ENCODE measurements at regions not wholly inside any gene's neighbourhood (a gene's known extent, or its start where the extent isn't known, plus 50 kb on each side); places are given as distances from the start of the nearest gene placed in this dataset.

- TF ChIP-seq SPI1 (IDR thresholded peaks at IDR 0.05; ENCODE audit: borderline replicate concordance, low read depth) (no peak), CTCF (IDR thresholded peaks at IDR 0.05; ENCODE audit: insufficient read depth, low read length) (no peak)
- DNase-seq (ENCODE audit: low read depth in 1 of 2, low spot score in 1 of 2): no peak
- no peaks in the 10 kb centered on the region for H3K27me3 ChIP-seq (ENCODE audit: insufficient read depth, poor library complexity, severe bottlenecking)
- no peak overlapping the region for H3K4me3 ChIP-seq (replicated peaks; ENCODE audit: insufficient read depth, low read length)
- no peak overlapping the region for H3K27ac ChIP-seq (replicated peaks)
Observed at GRCh38 chr19:31104451-31104850, 244.8 kb downstream of the TSHZ3 start.

GRCh38 chr19:31103228-31103627, 246.0 kb downstream of the TSHZ3 start:
- DNase-seq (ENCODE audit: low read depth in 1 of 2, low spot score in 1 of 2): no peak
- Histone ChIP-seq H3K27ac (replicated peaks) (no peak overlapping the region), H3K27me3 (ENCODE audit: insufficient read depth, poor library complexity, severe bottlenecking) (no peaks in the 10 kb centered on the region), H3K4me3 (replicated peaks; ENCODE audit: insufficient read depth, low read length) (no peak overlapping the region)
- TF ChIP-seq GABPA (IDR thresholded peaks at IDR 0.05; ENCODE audit: low read depth) (no peak), CTCF (IDR thresholded peaks at IDR 0.05; ENCODE audit: insufficient read depth, low read length) (no peak), POLR2AphosphoS5 (IDR thresholded peaks at IDR 0.05; ENCODE audit: low read depth) (no peak), SPI1 (IDR thresholded peaks at IDR 0.05; ENCODE audit: borderline replicate concordance, low read depth) (no peak), REST (IDR thresholded peaks at IDR 0.05; ENCODE audit: insufficient replicate concordance, low read depth) (no peak)

- DNase-seq (ENCODE audit: low read depth in 1 of 2, low spot score in 1 of 2): no peak
- no peaks in the 10 kb centered on the region for H3K27me3 ChIP-seq (ENCODE audit: insufficient read depth, poor library complexity, severe bottlenecking)
- TF ChIP-seq POLR2AphosphoS5 (IDR thresholded peaks at IDR 0.05; ENCODE audit: low read depth): no peak
- TF ChIP-seq CTCF (IDR thresholded peaks at IDR 0.05; ENCODE audit: insufficient read depth, low read length): no peak
- TF ChIP-seq REST (IDR thresholded peaks at IDR 0.05; ENCODE audit: insufficient replicate concordance, low read depth): no peak
- no peak for TF ChIP-seq SPI1 (IDR thresholded peaks at IDR 0.05; ENCODE audit: borderline replicate concordance, low read depth)
- no peak for TF ChIP-seq GABPA (IDR thresholded peaks at IDR 0.05; ENCODE audit: low read depth)
- H3K4me3 ChIP-seq (replicated peaks; ENCODE audit: insufficient read depth, low read length): no peak overlapping the region
- H3K27ac ChIP-seq (replicated peaks): no peak overlapping the region
Observed at GRCh38 chr19:31102674-31103073, 246.6 kb downstream of the TSHZ3 start.

- no peak for DNase-seq (ENCODE audit: low read depth in 1 of 2, low spot score in 1 of 2)
- Histone ChIP-seq H3K27me3 (ENCODE audit: insufficient read depth, poor library complexity, severe bottlenecking) (no peaks in the 10 kb centered on the region), H3K27ac (replicated peaks) (no peak overlapping the region), H3K4me3 (replicated peaks; ENCODE audit: insufficient read depth, low read length) (no peak overlapping the region)
- TF ChIP-seq REST (IDR thresholded peaks at IDR 0.05; ENCODE audit: insufficient replicate concordance, low read depth) (no peak), POLR2AphosphoS5 (IDR thresholded peaks at IDR 0.05; ENCODE audit: low read depth) (no peak), SPI1 (IDR thresholded peaks at IDR 0.05; ENCODE audit: borderline replicate concordance, low read depth) (no peak), CTCF (IDR thresholded peaks at IDR 0.05; ENCODE audit: insufficient read depth, low read length) (no peak), GABPA (IDR thresholded peaks at IDR 0.05; ENCODE audit: low read depth) (no peak)
Observed at GRCh38 chr19:31100981-31101380, 248.3 kb downstream of the TSHZ3 start.
